OCI-LY1 (cell line): ENCODE measurements at regions not wholly inside any gene's neighbourhood (a gene's known extent, or its start where the extent isn't known, plus 50 kb on each side); places are given as distances from the start of the nearest gene placed in this dataset.

Source experiments
- H2AFZ ChIP-seq: fragments of 200-600 bp; sonication (generic), shearing (Covaris generic); 2 replicates; pipeline ENCODE4 v1.6.0; 2014; ENCODE audit warnings: antibody characterized with exemption, mild to moderate bottlenecking, low read length
- H3F3A ChIP-seq: fragments of 200-600 bp; sonication (generic), shearing (Covaris generic); 2 replicates; pipeline ENCODE4 v1.6.0; 2014; ENCODE audit warnings: mild to moderate bottlenecking, antibody characterized with exemption, low read length, moderate library complexity; ENCODE audit not compliant: insufficient read depth
- H3K27ac ChIP-seq: fragments of 200-600 bp; sonication (generic); 2 replicates; pipeline ENCODE4 v1.5.1; 2014; ENCODE audit warnings: low read length, mixed run types, mild to moderate bottlenecking, low read depth; ENCODE audit not compliant: poor library complexity, severe bottlenecking
- H3K27me3 ChIP-seq: fragments of 200-600 bp; sonication (generic); 2 replicates; pipeline ENCODE4 v1.6.0; 2014; ENCODE audit warnings: antibody characterized with exemption, mild to moderate bottlenecking, low read length, moderate library complexity; ENCODE audit not compliant: insufficient read depth
- H3K36me3 ChIP-seq: fragments of 200-600 bp; sonication (generic); 2 replicates; pipeline ENCODE4 v1.6.1; 2014; ENCODE audit warnings: mild to moderate bottlenecking, antibody characterized with exemption, low read length, moderate library complexity, mixed read lengths; ENCODE audit not compliant: insufficient read depth
- H3K4me1 ChIP-seq: fragments of 200-600 bp; sonication (generic); 2 replicates; pipeline ENCODE4 v1.5.1; 2014; ENCODE audit warnings: mild to moderate bottlenecking, low read length, moderate library complexity; ENCODE audit not compliant: insufficient read depth, severe bottlenecking
- H3K4me2 ChIP-seq: fragments of 200-600 bp; sonication (generic), shearing (Covaris generic); 2 replicates; pipeline ENCODE4 v1.6.1; 2014; ENCODE audit warnings: low read length
- H3K4me3 ChIP-seq: fragments of 200-600 bp; sonication (generic); 2 replicates; pipeline ENCODE4 v1.5.1; 2014; ENCODE audit warnings: low read length, low read depth, mild to moderate bottlenecking, mixed read lengths; ENCODE audit not compliant: poor library complexity, severe bottlenecking
- H3K79me2 ChIP-seq: fragments of 200-600 bp; shearing (Covaris generic); 2 replicates; pipeline ENCODE4 v1.6.1; 2016; ENCODE audit warnings: mixed run types, low read length, mixed read lengths; ENCODE audit not compliant: insufficient read depth
- H3K9ac ChIP-seq: fragments of 200-600 bp; sonication (generic), shearing (Covaris generic); 2 replicates; pipeline ENCODE4 v1.6.1; 2014; ENCODE audit warnings: mild to moderate bottlenecking, low read length, mixed read lengths
- H3K9me2 ChIP-seq: fragments of 200-600 bp; sonication (generic), shearing (Covaris generic); 2 replicates; pipeline ENCODE4 v1.6.1; 2014; ENCODE audit warnings: low read depth, mild to moderate bottlenecking, low read length, mixed read lengths
- H3K9me3 ChIP-seq: fragments of 200-600 bp; shearing (Covaris generic); 2 replicates; pipeline ENCODE4 v1.6.1; 2014; ENCODE audit warnings: low read length, mixed read lengths
- H4K20me1 ChIP-seq: fragments of 200-600 bp; sonication (generic), shearing (Covaris generic); 2 replicates; pipeline ENCODE4 v1.6.0; 2016; ENCODE audit warnings: mild to moderate bottlenecking, low read length; ENCODE audit not compliant: insufficient read depth
- EZH2 ChIP-seq: fragments of 200-600 bp; sonication (generic), shearing (Covaris generic); IDR thresholded peaks from 2 replicates; pipeline ENCODE4 v1.8.0; 2017; ENCODE audit warnings: borderline replicate concordance, mixed run types, mild to moderate bottlenecking, antibody characterized with exemption, low read length, moderate library complexity, mixed read lengths
- TF ChIP-seq, protein P1 (sequence below): fragments of 200-600 bp; sonication (generic), shearing (Covaris generic); IDR thresholded peaks from 2 replicates; pipeline ENCODE4 v1.5.1; 2017; ENCODE audit warnings: mild to moderate bottlenecking, antibody characterized with exemption, low read length, moderate library complexity, mixed read lengths

DNA sequence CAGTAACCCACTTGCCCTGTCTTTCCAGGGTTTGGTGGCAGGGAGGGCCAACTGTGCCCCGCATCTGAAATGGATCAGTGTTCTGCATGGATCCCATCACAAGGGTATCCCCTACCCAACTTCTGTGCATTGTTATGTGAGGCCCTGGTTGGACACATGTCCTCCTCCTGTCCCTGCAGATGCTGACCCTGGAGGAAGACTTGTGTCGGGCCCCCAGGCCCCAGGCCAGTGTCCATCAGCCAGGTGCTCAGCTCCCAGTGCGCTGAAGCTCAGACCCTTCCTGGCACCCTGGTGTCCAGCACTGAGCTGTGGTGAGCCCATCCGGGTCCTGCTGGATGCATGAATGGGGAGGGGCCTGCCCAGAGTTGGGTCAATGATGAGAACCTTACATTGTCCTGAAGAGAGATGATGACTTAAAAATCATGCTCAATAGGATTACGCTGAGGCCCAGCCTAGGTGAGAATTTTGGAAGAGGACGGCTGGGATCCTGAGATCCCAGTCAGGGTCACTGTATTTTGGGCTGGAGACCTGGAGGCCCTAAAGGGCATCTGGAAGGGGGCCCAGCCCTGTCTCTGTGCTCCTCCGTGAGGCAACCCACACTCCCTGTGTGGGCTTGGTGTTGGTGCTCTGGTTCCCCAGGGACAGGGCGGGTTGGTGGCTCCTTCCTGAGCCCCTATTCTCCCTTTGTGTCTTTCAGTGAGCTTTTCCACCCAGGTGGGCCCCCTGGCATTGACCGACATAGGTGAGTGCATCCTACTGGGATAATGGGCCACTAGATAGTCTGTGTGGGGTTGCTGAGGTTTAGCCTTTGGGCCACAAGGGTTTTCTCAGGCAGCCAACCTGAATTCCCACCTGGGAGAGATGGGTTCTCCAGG, 199.1 kb downstream of the UBE3A start:
- no peak overlapping the region for H3K4me3 ChIP-seq
- H3K4me1 ChIP-seq: no peaks in the 10 kb centered on the region
- no peaks in the 10 kb centered on the region for H3K9me2 ChIP-seq
- H3K9me3 ChIP-seq: no peaks in the 10 kb centered on the region
- H3K36me3 ChIP-seq: no peaks in the 10 kb centered on the region
- H3K27me3 ChIP-seq: no peaks in the 10 kb centered on the region
- no peaks in the 10 kb centered on the region for H3K79me2 ChIP-seq
- no peak overlapping the region for H3K27ac ChIP-seq
- TF ChIP-seq, protein P1, sequence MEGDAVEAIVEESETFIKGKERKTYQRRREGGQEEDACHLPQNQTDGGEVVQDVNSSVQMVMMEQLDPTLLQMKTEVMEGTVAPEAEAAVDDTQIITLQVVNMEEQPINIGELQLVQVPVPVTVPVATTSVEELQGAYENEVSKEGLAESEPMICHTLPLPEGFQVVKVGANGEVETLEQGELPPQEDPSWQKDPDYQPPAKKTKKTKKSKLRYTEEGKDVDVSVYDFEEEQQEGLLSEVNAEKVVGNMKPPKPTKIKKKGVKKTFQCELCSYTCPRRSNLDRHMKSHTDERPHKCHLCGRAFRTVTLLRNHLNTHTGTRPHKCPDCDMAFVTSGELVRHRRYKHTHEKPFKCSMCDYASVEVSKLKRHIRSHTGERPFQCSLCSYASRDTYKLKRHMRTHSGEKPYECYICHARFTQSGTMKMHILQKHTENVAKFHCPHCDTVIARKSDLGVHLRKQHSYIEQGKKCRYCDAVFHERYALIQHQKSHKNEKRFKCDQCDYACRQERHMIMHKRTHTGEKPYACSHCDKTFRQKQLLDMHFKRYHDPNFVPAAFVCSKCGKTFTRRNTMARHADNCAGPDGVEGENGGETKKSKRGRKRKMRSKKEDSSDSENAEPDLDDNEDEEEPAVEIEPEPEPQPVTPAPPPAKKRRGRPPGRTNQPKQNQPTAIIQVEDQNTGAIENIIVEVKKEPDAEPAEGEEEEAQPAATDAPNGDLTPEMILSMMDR: no peak
- TF ChIP-seq EZH2: no peak
- no peak overlapping the region for H3K4me2 ChIP-seq
- no peak overlapping the region for H3K9ac ChIP-seq
- H4K20me1 ChIP-seq: no peaks in the 10 kb centered on the region
- no peak overlapping the region for H2AFZ ChIP-seq
- no peaks in the 10 kb centered on the region for H3F3A ChIP-seq

DNA sequence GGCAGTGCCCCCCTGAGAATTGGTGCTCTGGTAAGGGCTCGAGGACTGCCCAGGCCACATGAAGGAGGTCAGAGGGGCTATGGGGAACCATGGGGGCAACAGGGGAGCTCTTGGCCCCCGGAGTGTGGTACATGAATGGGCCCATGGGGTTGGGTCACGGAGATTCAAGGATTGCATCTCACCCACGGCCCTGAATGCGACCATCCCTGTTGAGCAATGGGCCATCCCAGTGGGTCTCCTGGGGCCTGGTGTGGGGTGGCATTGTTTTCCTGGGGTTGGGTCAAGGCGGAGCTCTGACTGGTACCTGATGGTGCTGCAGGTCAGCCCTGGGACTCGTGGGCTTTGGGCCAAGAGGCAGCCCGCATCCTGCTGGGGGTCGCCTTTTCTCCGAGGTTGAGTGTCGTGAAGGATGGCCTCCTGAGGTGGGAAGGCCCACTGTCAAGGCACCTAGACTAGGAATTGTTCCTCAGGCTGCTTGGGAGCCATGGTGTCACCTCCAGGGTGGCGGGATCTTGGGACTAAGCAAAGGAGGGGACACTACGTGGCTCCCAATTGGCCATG, 198.3 kb downstream of the UBE3A start:
- TF ChIP-seq EZH2: no peak
- TF ChIP-seq, protein P1: no peak
- H4K20me1 ChIP-seq: no peaks in the 10 kb centered on the region
- no peak overlapping the region for H3K27ac ChIP-seq
- H3F3A ChIP-seq: no peaks in the 10 kb centered on the region
- H3K9me2 ChIP-seq: no peaks in the 10 kb centered on the region
- no peak overlapping the region for H2AFZ ChIP-seq
- H3K9ac ChIP-seq: no peak overlapping the region
- no peaks in the 10 kb centered on the region for H3K79me2 ChIP-seq
- H3K36me3 ChIP-seq: no peaks in the 10 kb centered on the region
- H3K27me3 ChIP-seq: no peaks in the 10 kb centered on the region
- H3K4me3 ChIP-seq: no peak overlapping the region
- no peaks in the 10 kb centered on the region for H3K4me1 ChIP-seq
- H3K4me2 ChIP-seq: no peak overlapping the region
- no peaks in the 10 kb centered on the region for H3K9me3 ChIP-seq

DNA sequence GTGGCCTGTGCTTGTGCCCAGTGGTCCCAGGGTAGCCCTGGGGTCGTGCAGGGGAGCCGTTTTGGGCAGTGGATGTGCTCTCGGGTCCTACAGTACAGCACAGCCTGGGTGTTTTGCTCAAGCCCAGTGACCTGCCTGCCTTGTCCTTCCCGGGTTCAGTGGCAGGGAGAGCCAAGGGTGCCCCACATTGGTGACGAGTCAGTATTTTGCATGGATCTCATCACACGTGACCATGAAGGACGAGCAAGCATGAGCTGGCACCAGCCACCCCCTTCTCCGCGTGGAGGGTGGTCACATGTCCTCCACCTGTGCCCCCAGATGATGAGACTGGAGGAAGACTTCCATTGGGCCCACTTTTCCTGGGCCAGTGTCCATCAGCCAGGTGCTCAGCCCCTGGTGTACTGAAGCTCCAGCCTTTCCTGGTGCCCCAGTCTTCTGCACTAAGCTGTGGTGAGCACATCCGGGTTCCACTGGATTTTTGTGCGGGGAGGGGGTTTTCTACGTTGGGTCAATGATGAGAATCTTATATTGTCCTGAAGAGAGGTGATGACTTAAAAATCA, 197.5 kb downstream of the UBE3A start:
- Histone ChIP-seq H3K9me2 (no peaks in the 10 kb centered on the region), H4K20me1 (no peaks in the 10 kb centered on the region), H3K27me3 (no peaks in the 10 kb centered on the region), H3K9me3 (no peaks in the 10 kb centered on the region), H3K27ac (no peak overlapping the region), H3K79me2 (no peaks in the 10 kb centered on the region), H3K4me3 (no peak overlapping the region), H3K9ac (no peak overlapping the region), H3K4me2 (no peak overlapping the region), H3F3A (no peaks in the 10 kb centered on the region), H2AFZ (no peak overlapping the region), H3K36me3 (no peaks in the 10 kb centered on the region), H3K4me1 (no peaks in the 10 kb centered on the region)
- TF ChIP-seq, protein P1: no peak
- no peak for TF ChIP-seq EZH2
